ENCODE measurements at regions not wholly inside any gene's neighbourhood (a gene's known extent, or its start where the extent isn't known, plus 50 kb on each side); places are given as distances from the start of the nearest gene placed in this dataset.

DNA sequence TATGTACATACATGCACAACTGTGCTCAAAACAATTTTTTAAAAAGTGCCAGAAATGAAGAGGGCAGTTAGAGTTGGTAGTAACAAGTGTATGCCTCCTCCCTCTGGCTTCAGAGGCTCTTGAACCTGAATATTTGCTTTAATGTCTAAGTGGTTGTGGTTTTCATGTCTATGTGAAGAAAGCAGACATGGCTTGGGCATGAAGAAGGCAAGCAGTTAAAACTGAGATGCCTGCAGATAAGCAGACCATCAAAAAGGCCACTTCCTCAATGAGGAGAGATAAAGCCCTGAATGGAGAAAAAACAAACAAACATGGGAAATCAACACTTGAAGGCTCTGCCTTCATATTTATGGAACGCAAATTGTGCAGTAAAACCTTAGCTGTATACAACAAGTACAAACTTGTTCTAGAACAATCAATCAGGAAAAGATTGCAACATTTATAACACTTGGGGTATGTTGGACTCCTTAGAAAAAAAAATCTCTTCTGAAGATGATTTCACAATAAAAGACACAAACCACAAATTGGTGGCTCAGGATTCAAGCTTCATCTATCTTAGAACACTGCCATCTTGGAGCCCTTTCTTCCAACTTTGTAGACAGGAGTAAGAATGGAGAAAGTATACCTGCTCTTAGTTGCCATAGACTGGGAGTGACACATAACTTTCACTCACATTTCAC lies 52.7 kb upstream of the PLA2G4A start:
- no peaks in the 10 kb centered on the region for H3K9me3 Mint-ChIP-seq
- H3K36me3 Mint-ChIP-seq (ENCODE audit: low read depth): no peaks in the 10 kb centered on the region
- ATAC-seq (ENCODE audit: low read depth): no peak
- H3K4me1 Mint-ChIP-seq: no peaks in the 10 kb centered on the region
- H3K27me3 Mint-ChIP-seq: no peaks in the 10 kb centered on the region
- H3K4me3 Mint-ChIP-seq: no peak overlapping the region
- no peak overlapping the region for H3K27ac Mint-ChIP-seq
- ChIA-PET POLR2A (no interaction called here), CTCF (no interaction called here)
- intact Hi-C loops (cut with micrococcal nuclease): no loop called here
- no peak for DNase-seq
- TF ChIP-seq, protein P1, sequence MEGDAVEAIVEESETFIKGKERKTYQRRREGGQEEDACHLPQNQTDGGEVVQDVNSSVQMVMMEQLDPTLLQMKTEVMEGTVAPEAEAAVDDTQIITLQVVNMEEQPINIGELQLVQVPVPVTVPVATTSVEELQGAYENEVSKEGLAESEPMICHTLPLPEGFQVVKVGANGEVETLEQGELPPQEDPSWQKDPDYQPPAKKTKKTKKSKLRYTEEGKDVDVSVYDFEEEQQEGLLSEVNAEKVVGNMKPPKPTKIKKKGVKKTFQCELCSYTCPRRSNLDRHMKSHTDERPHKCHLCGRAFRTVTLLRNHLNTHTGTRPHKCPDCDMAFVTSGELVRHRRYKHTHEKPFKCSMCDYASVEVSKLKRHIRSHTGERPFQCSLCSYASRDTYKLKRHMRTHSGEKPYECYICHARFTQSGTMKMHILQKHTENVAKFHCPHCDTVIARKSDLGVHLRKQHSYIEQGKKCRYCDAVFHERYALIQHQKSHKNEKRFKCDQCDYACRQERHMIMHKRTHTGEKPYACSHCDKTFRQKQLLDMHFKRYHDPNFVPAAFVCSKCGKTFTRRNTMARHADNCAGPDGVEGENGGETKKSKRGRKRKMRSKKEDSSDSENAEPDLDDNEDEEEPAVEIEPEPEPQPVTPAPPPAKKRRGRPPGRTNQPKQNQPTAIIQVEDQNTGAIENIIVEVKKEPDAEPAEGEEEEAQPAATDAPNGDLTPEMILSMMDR (IDR thresholded peaks at IDR 0.05): no peak

- no peaks in the 10 kb centered on the region for H3K27me3 Mint-ChIP-seq
- no peak overlapping the region for H3K4me3 Mint-ChIP-seq
- H3K9me3 Mint-ChIP-seq: no peaks in the 10 kb centered on the region
- intact Hi-C loops (cut with micrococcal nuclease): no loop called here
- H3K27ac Mint-ChIP-seq: no peak overlapping the region
- ChIA-PET CTCF (no interaction called here), POLR2A (no interaction called here)
- no peak for ATAC-seq (ENCODE audit: low read depth)
- no peaks in the 10 kb centered on the region for H3K36me3 Mint-ChIP-seq (ENCODE audit: low read depth)
- TF ChIP-seq, protein P1 (IDR thresholded peaks at IDR 0.05): no peak
- no peak for DNase-seq
- no peaks in the 10 kb centered on the region for H3K4me1 Mint-ChIP-seq
These were observed 53.7 kb upstream of the PLA2G4A start for GRCh38 chr1:186775036-186775435.

- Mint-ChIP-seq H3K27me3 (no peaks in the 10 kb centered on the region), H3K9me3 (no peaks in the 10 kb centered on the region), H3K36me3 (ENCODE audit: low read depth) (no peaks in the 10 kb centered on the region), H3K4me3 (no peak overlapping the region), H3K27ac (no peak overlapping the region), H3K4me1 (no peaks in the 10 kb centered on the region)
- ChIA-PET POLR2A (no interaction called here), CTCF (no interaction called here)
- intact Hi-C loops (cut with micrococcal nuclease): no loop called here
- DNase-seq (no peak), ATAC-seq (ENCODE audit: low read depth) (no peak)
- TF ChIP-seq, protein P1 (IDR thresholded peaks at IDR 0.05): no peak
These were observed 56.5 kb upstream of the PLA2G4A start for GRCh38 chr1:186772228-186772627.

DNA sequence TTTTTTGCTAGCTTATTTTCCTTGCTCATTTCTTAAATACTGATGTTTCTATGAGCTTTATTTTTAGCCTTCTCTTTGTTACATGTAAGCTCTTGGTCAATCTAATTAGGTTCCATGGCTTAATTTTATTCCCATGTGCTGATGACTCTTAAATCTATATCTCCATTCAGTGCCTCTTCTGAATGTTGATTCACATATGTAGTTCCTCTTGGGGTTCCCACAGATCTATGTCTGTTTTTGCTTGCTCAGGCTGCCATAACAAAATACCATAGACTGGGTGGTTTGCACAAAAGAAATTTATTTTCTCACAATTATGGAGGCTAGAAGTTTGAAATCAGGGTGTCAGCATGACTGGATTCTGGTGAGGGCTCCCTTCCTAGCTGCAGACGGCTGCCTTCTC lies 58.3 kb upstream of the PLA2G4A start:
- DNase-seq: no peak
- no peaks in the 10 kb centered on the region for H3K9me3 Mint-ChIP-seq
- H3K4me3 Mint-ChIP-seq: no peak overlapping the region
- H3K27me3 Mint-ChIP-seq: no peaks in the 10 kb centered on the region
- CTCF ChIA-PET: no interaction called here
- H3K36me3 Mint-ChIP-seq (ENCODE audit: low read depth): no peaks in the 10 kb centered on the region
- ATAC-seq (ENCODE audit: low read depth): no peak
- POLR2A ChIA-PET: no interaction called here
- no peak overlapping the region for H3K27ac Mint-ChIP-seq
- intact Hi-C loops (cut with micrococcal nuclease): no loop called here
- no peaks in the 10 kb centered on the region for H3K4me1 Mint-ChIP-seq
- TF ChIP-seq, protein P1 (IDR thresholded peaks at IDR 0.05): no peak

GRCh38 chr1:186768906-186769305 lies 59.8 kb upstream of the PLA2G4A start:
- ATAC-seq (ENCODE audit: low read depth): no peak

More at GRCh38 chr1:186768906-186769305, 59.8 kb upstream of the PLA2G4A start:
- Mint-ChIP-seq H3K36me3 (ENCODE audit: low read depth) (no peaks in the 10 kb centered on the region), H3K27me3 (no peaks in the 10 kb centered on the region), H3K4me3 (no peak overlapping the region), H3K27ac (no peak overlapping the region), H3K9me3 (no peaks in the 10 kb centered on the region), H3K4me1 (no peaks in the 10 kb centered on the region)
- ChIA-PET POLR2A (no interaction called here), CTCF (no interaction called here)
- no peak for DNase-seq
- intact Hi-C loops (cut with micrococcal nuclease): no loop called here
- TF ChIP-seq, protein P1 (IDR thresholded peaks at IDR 0.05): no peak
